HG03378 (cell line): ENCODE measurements at regions not wholly inside any gene's neighbourhood (a gene's known extent, or its start where the extent isn't known, plus 50 kb on each side); places are given as distances from the start of the nearest gene placed in this dataset.

Source experiments
- ATAC-seq: cut with Tn5 transposase; IDR thresholded peaks from one replicate; pipeline ENCODE4 v1.9.1; 2021; ENCODE audit warnings: mild to moderate bottlenecking, moderate library complexity; ENCODE audit not compliant: unreplicated experiment

GRCh38 chr20:52864916-52865605 lies 107.1 kb upstream of the TSHZ2 start:
- no peak for ATAC-seq

GRCh38 chr20:52859156-52859876 lies 112.8 kb upstream of the TSHZ2 start:
- ATAC-seq: no peak

- ATAC-seq: no peak
These were observed 119.4 kb upstream of the TSHZ2 start for GRCh38 chr20:52852714-52853113.

DNA sequence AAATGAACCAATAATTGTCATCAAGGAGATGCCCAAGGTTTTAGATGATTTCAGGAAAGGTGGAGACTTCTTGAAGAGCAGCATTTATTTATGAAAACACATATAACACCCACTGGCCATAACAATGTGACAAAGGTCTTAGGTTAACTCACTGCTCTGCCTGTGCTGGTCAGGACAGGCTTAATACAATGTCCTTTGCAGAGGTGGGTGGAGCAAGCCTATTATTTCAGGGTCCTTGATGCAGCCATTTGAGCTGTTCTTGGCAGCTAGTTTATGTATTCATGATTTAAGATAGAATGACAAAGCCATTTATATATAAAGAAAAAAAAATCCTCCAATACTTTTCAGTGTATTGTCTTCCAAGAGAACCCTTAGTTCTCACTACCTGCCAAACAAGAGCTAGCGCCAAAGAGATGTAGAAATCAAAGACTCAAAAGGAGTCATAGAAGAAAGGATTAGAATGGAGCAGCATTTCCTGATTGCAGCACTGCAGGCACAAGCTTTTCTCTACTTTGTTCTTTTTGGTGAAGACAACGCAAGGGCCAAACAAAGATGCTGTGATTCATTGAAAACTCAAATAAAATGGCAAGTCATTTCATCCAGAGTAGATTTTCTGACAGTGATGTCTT lies 124.3 kb upstream of the TSHZ2 start:
- ATAC-seq: no peak

- no peak for ATAC-seq
These were observed 125.0 kb upstream of the TSHZ2 start for GRCh38 chr20:52847029-52847660.

- ATAC-seq: no peak
These were observed 127.1 kb upstream of the TSHZ2 start for GRCh38 chr20:52845044-52845443.

- ATAC-seq: no peak
These were observed 128.7 kb upstream of the TSHZ2 start for GRCh38 chr20:52843425-52843824.

- no peak for ATAC-seq
These were observed 131.2 kb upstream of the TSHZ2 start for GRCh38 chr20:52841003-52841402.

GRCh38 chr20:52840041-52840440 lies 132.1 kb upstream of the TSHZ2 start:
- no peak for ATAC-seq

GRCh38 chr20:52838510-52839241 lies 133.5 kb upstream of the TSHZ2 start:
- no peak for ATAC-seq

DNA sequence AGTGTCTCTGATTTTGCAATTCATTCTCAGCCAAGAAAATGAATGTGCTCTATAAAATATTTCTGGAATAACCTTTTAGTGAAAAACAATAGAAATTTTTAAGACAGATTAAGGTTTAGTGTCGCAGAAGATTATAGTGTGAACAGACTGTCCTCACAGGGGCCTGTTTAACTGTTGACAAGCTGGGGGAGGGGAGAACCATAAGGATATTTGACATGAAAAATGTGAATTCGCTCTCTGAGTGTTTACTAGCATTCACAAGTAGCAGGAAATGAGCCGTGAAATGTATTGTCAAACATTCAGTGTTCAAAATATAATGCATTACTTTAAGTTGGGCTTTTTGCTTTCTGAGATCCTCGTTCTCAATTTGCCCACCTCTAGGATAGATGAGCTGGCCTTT lies 134.8 kb upstream of the TSHZ2 start:
- ATAC-seq: no peak

GRCh38 chr20:52833901-52834300 lies 138.3 kb upstream of the TSHZ2 start:
- no peak for ATAC-seq

DNA sequence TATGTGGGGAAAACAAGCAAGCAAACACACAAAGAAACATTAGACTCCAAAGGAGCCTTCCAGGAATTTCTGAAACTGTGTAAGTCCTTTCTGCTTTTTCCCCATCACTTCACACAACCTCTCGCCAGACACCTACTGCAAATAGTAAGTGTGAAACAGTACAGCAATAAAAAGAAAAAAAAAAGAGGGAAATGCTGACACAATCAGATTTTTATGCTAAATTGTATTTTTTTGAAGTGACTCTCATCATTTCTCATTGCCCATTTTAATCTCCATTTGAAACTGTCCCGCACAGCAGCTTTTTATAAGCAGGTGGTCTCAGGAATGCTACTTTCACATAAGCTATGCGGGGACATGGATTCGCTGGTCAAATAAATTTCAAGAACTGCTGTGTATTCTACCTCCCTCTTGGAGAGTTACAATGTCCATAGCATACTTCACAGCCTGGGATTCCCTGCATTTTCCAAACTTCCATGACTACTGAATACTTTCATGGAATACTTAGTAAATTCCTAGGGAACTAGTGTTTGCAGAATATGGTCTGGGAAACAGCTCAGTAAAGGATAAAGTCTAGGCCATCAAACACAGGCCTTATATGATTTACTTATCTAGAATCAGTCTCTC lies 139.9 kb upstream of the TSHZ2 start:
- no peak for ATAC-seq

DNA sequence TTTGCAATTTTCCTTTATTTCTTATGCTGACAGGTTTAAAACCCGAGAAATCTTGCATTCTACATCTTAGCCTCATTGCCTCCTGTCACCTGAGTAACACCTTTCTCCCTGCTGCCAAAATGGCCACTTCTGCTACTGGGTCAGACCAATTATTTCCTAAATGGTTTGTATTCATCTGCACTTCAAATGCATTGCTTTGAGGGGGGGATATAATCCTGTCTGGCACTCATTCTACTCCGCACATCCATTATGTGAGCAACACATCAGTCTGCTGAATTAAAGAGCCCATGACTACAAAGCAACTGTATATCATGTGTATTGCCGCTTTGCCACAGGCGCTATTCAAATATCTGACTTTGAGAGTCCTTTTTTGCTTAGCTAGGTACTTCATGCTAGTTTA lies 141.6 kb upstream of the TSHZ2 start:
- no peak for ATAC-seq

GRCh38 chr20:52829111-52829510 lies 143.0 kb upstream of the TSHZ2 start:
- ATAC-seq: no peak

- no peak for ATAC-seq
These were observed 144.0 kb upstream of the TSHZ2 start for GRCh38 chr20:52828199-52828598.

DNA sequence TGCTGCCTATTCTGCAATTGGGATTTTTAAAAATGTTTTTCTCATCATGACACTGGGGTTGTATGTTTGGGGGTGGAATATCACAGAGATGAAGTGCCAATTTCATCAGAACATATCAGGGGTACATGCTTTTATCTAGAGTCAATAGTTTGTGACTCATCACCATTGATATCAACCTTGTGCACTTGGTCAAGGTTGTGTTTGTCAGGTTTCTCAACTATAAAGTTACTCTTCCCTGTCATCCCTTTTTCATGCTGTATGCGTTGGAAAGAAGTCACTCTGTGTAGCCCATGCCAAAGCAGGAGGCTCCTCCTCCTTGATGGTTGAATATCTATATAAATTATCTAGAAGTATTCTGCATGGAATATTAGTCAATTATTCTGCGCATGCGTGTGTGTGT lies 145.4 kb upstream of the TSHZ2 start:
- ATAC-seq: no peak

GRCh38 chr20:52826321-52826720 lies 145.8 kb upstream of the TSHZ2 start:
- no peak for ATAC-seq

GRCh38 chr20:52824494-52825216 lies 147.5 kb upstream of the TSHZ2 start:
- ATAC-seq: no peak

GRCh38 chr20:52823303-52823702 lies 148.9 kb upstream of the TSHZ2 start:
- ATAC-seq: no peak
